NCI-H146 treated with DMSO at 0.1 percent for 48 hours (cell line): ENCODE measurements at regions not wholly inside any gene's neighbourhood (a gene's known extent, or its start where the extent isn't known, plus 50 kb on each side); places are given as distances from the start of the nearest gene placed in this dataset.

Experiments
- DNase-seq: peaks from one replicate; lab custom pipeline; 2025; ENCODE audit not compliant: unreplicated experiment; lab: John Stamatoyannopoulos, UW

DNA sequence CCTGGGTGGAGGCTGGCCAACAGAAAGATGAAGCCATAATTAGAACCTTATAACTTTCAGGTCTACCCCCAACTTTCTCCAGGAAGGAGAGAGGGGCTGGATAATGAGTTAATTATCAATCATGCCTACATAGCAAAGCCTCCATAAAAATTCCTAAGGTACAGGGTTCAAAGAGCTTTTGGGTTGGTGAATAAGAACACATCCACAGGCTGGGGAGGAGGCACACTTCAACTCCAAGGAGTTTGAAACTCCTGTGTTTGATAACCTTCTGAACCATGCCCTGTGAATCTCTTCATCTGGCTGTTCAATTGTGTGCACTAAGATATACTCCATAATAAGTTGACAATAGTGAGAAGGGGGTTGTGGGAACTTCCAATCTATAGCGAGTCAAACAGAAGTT is 552.3 kb downstream of the TDRD15 start:
- DNase-seq, result no peak

DNA sequence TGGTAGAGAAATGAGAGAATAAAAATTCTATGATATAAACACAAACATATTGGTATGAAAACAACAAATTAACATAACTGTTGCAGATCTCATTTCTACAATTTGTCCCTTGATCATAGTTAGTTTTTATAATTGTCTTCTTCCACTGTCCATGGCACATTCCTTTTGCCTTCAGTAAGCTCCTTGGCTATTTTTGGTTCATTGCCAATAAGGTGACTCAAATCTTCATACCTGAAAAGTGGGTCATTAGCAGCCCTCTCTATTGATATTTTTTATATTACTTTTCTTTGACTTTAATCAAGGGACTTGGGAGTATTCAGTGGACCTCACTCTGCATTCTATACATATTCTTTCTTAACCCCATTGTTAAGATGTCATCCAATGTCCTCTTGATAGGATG is 552.9 kb downstream of the TDRD15 start:
- no peak for DNase-seq

DNA sequence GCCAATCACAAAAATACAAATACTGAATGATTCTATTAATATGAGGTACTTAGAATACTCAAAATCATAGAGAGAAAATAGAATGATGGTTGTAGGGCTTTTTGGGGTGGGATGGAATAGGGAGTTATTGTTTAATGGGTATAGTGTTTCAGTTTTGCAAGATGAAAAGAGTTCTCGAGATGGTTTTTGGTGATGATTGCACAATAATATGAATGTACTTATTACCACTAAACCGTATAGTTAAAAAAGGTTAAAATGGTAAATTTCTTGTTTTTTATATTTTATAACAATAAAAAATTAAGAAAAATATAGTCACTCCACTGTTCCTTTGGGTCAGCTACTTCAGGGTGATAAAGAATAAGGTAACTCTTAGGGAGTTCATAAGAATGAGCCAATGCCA is 560.1 kb downstream of the TDRD15 start:
- DNase-seq, result no peak

DNA sequence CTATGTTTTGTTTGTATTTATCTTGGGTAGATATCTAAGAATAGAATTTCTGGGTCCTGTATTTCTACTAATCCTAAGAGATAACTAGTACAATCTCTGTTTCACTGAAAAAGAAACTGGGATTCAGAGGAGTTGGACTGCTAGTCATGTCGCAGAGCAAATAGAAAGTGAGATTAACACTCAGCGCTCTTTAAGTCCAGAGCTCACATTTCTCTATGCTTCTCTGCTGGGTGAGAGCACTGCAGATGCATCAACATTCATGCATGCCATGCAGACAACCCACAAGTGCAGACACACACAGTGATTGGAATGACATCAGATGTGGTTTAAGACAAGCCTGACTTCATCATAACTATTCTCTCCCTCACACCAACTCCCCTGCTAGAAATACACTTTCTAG is 563.8 kb downstream of the TDRD15 start:
- DNase-seq, result no peak

DNA sequence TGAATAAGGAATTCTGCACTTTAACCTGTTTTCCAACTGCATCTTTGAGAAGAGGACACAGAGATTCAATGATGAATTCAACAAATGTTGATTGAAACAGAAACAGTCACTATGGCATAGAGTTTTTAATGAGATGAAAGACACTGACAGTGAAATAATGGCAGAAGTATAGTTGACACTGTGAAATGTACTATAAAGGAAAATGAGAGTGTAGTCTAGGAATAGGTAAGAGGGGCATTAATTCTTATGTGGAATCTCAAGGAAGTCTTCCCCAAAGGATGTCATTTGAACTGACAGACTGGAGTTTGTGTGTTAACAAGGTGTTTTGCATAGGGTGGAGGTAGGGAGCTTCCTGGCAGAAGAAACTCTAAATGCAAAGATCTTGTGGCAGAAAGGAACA is 566.2 kb downstream of the TDRD15 start:
- no peak for DNase-seq

DNA sequence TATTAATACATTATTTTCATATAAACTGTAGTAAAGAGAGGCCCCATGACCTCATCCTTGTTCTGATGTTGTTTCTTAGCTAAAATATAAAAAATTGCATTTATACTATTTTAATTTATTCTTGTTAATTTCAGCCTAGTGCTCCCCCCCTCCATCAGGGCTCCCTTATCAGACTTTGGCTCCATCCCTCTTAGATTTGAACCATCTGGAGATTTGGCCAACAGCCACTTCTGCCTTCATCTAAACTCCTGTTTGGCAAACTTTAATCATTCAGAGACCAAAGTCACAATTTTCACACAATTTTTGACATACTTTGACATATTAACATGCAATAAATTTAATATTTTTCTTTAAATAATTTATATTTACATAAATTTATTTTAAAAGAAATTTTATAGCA is 569.3 kb downstream of the TDRD15 start:
- no peak for DNase-seq

DNA sequence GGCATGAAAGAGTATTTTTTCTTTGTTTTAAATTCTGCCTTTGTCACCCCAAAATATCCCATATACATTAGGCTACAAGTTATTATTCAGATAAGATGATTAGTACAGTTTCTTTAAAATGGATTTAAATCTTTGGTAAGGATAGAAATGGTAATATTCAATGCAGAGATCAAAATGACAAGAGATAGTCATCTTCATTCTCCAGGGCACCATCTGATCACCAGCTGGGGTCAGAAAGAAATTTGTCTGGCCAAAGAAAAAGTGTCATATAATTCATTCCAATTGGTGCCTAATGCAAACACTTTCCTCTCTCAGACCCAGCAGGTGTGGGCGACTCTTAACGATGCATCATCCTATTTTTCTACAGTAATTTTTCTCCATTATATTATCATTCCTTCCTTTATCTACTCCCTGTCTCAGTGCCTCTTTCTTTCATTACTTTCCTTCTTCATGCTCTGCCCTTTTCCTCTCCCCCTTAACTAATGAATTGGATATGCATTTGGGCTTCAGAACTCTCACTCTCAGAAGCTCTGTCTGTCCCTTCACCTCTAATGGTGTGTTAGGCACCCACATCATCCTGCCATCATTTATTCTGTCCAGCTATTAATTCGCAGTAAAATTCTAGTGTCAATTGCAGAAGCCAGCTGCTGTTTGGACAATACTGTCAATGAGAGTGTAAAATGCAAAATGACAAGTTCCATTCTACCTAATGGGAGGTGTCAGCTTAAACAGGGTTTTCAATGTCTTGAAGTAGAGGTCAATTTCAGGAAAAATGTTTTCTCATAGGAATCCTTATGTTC is 570.5 kb downstream of the TDRD15 start:
- DNase-seq, result no peak

DNA sequence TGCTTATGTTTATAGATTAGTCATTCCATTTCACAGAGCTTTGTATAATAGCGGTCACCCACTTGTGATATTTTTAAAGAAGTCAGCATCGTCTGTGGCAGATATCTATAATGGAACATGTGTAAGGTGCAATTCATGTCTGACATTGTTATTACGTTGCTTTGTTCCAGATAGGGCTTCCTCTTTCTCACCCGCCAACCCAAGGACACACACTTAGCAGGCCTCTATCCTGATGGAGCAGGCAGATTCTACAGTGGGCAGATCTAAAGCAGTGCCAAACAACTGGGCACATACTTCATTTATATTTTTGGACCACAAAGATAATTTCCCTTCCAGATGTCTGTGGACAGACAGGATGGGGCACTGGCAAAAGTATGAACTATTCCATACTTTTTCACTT is 573.1 kb downstream of the TDRD15 start:
- no peak for DNase-seq

DNA sequence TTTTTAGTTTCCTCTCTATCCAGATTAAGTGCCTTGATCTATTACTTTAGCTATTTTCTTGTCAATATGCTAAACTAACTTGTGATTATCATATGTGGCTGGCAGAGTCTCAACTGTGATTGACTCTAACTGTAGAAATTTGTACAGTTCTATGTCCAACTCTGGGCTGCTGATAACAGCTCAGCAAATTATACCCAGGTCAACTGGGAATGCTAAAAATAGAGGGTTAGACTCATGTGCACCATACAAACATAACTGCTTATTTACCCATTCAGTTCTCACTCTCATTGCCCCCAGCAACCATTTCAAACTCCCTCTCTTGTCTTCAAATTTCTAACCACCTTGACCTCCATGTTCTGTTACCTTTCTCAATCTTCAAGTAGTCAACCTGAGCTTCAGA is 576.9 kb downstream of the TDRD15 start:
- DNase-seq, result no peak

DNA sequence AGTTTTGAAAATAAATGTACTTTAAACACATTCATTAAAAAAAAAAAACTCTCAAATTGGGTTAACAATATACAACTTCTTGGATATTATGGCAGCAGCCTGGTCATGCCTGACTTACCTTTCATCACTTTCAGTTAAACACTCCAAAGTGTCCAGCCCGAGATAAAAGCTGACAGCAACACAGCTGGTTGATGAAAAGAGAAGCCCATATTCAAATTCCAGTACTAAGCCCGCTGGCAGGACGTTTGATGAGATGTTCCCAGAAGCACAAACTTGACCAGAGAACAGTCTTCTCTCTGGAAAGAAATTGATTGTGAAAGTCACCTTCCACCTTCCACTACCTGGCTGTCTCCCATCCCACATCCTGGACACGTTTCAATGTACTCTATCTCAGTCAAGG is 586.3 kb downstream of the TDRD15 start:
- DNase-seq, result no peak

DNA sequence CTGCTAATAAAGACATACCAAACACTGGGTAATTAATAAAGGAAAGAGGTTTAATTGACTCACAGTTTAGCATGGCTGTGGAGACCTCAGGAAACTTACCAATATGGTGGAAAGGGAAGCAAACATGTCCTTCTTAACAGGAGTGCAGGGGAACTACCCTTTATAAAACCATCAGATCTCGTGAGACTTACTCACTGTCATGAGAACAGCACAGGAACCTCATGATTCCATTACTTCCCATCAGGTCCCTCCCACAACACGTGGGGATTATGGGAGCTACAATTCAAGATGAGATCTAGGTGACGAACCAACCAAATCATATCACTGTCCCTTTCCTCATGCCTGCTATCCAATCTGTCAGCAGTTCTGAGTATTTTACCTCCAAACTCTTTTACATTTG is 586.7 kb downstream of the TDRD15 start:
- DNase-seq, result no peak

DNA sequence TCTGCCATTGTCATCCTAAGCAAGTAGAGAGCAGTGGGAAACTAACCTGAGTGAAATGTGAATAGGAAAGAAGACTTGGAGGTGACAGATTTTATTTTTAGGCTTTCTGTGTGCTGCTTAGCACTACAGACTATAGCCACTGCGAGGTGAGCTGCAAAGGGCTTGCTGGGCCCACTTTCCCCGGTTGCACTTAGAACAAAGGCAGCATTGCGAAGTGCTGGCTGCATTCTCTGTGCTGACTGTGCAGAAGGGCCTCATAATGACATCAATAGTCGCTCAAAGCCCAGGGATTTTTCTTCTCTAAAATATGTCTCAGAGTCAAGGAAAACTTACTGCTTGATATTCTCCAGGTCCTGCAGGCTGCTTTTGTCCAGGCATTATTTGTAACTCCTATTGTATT is 592.1 kb downstream of the TDRD15 start:
- no peak for DNase-seq

DNA sequence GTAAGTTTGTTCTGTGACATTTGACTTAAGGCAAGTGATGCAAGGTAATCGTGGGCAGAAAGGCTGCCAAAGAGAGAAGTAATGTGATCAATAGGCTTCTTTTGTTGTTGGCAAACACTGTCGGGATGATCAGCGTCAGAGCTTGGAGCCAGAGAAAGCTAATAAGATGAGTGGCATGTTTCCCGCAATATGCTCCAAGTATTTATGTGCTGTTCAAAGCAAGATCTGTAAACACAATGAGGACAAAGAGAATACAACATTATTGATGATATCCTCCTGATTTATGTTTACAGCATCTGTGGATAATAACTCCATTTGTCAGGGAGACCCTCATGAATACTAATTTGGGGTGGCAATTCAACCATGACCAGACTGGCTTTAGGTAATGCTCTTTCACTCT is 603.3 kb downstream of the TDRD15 start:
- DNase-seq, result no peak

DNA sequence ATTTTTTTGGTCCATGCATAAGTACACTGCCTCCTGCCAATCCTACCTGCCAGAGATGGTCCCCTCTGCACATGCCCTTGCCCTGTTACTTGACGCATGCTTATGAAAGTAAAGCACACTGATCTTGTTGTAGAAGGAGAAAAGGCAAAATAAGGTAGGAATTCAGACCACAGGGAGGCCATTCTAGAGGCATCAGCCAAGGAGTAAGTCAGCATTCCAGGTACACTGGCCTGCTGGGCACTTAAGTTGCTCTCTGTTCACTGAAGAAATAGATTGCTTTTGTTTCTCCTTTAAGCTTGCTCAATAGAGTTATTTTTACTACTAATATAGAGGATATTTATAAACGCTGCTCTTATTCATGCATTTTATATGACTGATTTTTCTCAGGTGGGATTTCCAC is 604.4 kb downstream of the TDRD15 start:
- DNase-seq, result no peak

DNA sequence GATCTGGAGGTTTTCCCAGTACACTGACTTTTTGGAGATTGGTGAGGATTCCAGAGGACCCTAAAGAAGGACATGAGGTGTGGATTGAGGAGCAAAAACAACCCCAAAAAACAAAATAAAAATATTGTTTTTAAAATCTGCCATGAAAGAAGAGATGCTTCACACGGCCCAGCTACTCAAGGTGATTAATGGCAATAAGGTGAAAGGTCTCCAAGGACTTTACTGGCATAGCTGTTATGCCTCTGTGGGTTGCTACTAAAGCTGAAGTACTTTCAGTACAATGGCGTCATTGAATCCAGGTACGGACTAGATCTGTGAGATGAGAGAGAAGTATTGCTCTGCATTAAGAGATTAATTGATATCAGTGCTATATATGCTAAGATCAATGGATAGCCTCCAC is 606.4 kb downstream of the TDRD15 start:
- no peak for DNase-seq

DNA sequence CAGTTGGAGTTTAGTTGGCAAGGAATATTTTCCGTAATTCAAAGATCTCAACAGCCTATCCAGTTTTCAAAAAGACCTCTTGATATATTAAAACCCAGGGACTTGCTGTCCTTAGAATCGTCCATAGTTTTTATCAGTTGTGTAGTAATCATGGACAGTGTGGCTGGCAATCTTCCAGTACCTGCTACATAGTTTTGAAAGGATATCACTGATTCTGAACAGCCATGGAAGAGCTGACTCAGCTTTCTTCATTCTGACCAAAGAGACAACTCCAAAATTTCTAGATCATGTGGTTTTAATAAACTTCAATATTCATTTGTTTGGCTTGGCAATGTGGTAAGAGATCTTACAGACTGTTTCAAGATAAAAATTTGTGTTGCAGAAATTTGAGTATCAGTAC is 616.7 kb downstream of the TDRD15 start:
- DNase-seq, result no peak

DNA sequence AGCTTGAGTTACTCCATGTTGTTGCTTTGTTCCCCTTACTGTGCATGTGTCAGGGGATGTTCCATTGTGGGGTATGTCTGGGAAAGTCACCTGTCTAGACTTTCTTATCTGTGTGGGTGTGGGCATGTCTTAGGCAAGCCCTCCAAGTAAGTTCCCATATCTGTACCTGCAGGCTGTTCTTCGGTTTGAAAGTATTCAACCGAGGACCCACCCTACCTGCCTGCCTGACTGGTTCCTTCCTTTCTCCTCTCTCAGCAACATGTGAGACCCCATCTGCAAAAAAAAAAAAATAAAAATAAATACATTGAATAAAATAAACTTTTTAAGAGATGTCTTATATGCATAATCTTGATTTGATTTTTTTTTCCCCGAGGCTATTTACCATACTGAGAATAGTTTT is 622.7 kb downstream of the TDRD15 start:
- DNase-seq, result no peak

DNA sequence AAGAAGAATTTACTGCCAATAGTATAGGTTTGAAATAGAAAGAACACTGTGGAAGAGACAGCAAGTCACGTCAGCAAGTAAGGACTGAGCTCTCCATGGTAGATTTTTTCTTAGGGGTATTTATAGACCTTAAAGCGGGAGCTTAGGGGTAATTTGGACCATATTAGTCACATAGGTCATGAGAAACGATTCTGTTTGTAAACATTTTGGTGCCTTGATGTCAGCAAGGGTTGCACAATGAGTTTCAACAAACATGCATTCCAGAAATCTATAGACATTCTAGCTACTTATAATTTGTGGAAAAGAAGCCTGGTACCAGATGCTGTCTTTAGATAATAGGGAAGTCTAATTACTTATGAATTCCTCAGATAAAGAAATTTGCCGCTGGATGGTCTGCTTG is 624.7 kb downstream of the TDRD15 start:
- DNase-seq, result no peak

DNA sequence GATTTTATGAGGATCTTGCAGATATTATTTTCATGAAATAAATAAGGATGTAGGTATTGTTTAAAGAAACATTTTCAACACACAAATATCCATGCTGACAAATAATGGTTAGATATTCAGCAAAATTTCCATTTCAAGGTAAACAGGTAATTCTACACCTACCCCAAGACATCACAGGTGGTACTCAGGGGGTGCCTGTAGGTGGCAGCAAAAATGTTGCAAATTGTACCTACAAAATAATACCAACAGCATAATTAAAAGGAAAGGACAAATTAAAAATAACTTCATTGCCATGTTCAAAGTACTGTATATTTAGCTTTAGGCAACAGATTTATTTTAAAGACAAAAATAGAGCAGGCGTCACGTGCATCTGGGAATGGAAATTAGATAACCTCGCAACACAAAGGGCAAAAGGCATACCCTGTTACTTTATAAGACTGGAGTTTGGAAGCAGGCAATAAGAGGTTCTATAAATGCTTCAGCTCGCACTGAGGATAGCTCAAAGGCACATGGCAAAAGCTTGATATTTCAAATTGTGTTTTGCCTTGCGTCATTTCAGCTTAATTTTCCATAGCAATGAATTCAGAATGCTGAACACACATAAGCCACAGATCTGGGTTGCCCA is 630.5 kb downstream of the TDRD15 start:
- DNase-seq, result no peak

DNA sequence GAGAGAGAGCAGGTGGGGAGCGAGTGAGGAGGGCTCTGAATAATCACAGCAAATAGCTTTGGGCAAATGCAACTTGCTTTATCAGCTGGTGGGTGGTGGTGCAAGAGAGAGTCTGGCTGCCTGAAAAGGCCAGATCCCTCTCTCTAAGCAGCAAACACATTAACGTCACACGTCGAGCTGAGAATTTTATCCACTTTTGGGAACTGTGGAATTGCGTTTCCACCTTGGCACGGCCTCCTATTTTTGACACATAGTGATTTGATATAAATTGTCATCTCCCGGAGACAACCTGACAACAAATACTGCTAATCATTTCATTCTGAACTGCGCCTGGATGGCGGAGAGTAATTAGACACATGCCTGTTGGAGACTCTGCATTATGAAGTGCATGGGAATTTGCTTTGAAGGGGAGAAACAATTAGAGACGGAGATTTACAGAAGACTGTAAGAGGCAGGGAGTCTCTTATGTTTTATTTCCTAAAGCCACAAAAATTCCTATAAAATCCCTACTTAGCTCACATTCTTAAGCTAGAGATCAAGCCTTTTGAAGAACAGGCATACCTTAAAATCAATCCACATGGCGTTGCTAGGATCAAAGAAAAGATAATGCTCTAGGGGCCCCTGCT is 634.1 kb downstream of the TDRD15 start:
- no peak for DNase-seq

DNA sequence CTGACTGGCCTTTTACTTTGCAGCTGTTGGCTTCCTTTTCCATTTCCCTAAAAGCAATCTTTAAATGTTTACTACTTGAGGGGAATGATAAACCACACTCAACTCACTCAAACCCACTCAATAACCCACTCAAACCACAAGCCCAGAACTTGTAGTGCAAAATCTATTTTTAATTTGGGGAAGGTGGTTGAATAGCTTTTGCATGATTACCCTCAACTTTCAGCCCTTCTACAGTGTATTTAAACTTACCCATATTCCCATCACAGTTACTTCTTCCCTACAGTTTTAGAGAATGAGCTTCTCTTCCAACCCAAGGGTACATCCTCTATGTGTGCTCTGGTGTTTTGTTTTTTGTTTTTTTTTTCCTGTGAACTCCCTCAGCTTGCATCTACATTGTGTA is 636.1 kb downstream of the TDRD15 start:
- no peak for DNase-seq

DNA sequence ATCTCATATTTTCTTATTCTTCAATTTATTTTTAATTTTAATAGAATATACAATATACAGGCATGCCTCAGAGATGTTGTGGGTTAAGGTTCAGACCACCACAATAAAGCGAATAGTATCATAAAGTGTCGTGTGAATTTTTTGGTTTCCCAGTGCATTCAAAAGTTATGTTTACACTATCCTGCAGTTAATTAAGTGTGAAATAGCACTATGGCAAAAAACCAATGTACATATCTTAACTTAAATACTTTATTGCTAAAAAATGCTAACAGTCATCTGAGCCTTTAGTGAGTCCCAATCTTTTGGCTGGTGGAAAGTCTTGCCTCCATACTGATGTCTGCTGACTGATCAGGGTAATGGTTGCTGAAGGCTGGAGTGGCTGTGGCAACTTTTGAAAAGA is 637.6 kb downstream of the TDRD15 start:
- no peak for DNase-seq

DNA sequence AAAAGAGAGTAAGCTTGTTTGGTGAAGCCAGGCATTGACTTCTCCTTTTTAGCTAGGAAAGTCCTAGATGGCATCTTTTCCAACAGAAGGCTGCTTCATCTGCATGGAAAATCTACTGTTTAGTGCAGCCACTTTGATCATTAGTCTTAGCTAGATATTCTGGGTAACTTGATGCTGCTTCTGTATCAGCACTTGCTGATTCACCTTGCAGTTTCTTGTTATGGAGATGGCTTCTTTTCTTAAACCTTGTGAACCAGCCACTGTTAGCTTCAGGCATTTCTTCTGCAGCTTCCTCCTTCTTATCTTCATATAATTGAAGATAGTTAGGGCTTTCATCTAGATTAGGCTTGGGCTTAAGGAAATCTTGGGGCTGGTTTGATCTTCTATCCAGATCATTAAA is 639.7 kb downstream of the TDRD15 start:
- DNase-seq, result no peak
